GM12878 (cell line): ENCODE measurements at regions not wholly inside any gene's neighbourhood (a gene's known extent, or its start where the extent isn't known, plus 50 kb on each side); places are given as distances from the start of the nearest gene placed in this dataset.

Experiments
- ATAC-seq: fragments of 200-7000 bp; cut with Tn5 transposase; 3 replicates; pipeline ENCODE4 v1.9.1; 2020; ENCODE audit warnings: mild to moderate bottlenecking, moderate library complexity
- BruUV-seq: library from RNA; stranded (reverse); fragments of 400-500 nt; replicated peaks from 2 replicates; lab custom pipeline; 2021; lab: Mats Ljungman, UMichigan
- CTCF ChIA-PET: fragments of 300-600 bp; sonication (Branson Sonifier 250); formaldehyde crosslinking; extraction: SDS; loops from one replicate; lab custom pipeline; 2021; ENCODE audit warnings: inconsistent platforms; lab: Yijun Ruan, JAX
- POLR2A ChIA-PET: fragments of 350-600 bp; formaldehyde crosslinking; extraction: SDS; loops from one replicate; lab custom pipeline; 2021; ENCODE audit warnings: inconsistent platforms; lab: Charles Lee
- RAD21 ChIA-PET: fragments of 300-600 bp; sonication (Branson Sonifier 250); formaldehyde crosslinking; loops from one replicate; lab custom pipeline; 2023; ENCODE audit warnings: antibody characterized with exemption; ENCODE audit not compliant: unreplicated experiment; lab: Charles Lee
- SMC1A ChIA-PET: fragments of 300-600 bp; sonication (Branson Sonifier 250); formaldehyde crosslinking; loops from one replicate; lab custom pipeline; 2023; ENCODE audit not compliant: unreplicated experiment, uncharacterized antibody; lab: Charles Lee
- DNase-seq: peaks from one replicate; pipeline ENCODE4 v3.0.0-alpha.2; 2011; ENCODE audit warnings: low read depth, low spot score
- FAIRE-seq: peaks from 3 replicates; lab custom pipeline; 2011; peaks lifted over from hg19 to GRCh38; lab: Jason Lieb, UNC
- H2AFZ ChIP-seq: 2 replicates; pipeline ENCODE4 v1.6.0; 2011; ENCODE audit warnings: low read depth, low read length, control low read depth; ENCODE audit not compliant: control insufficient read depth
- H3K27ac ChIP-seq: 2 replicates; pipeline ENCODE4 v1.5.1; 2011; ENCODE audit warnings: control low read depth; ENCODE audit not compliant: control insufficient read depth, insufficient read depth
- H3K27me3 ChIP-seq, 2 experiments: replicated peaks in 1 of 2; 2 replicates each; pipeline versions ENCODE4 v1.6.0 to v1.6.1; 2011; ENCODE audit warnings: low read length in 1 of 2; ENCODE audit not compliant: control insufficient read depth in 2 of 2, insufficient read depth in 2 of 2
- H3K36me3 ChIP-seq, 2 experiments: 2 replicates each; pipeline ENCODE4 v1.5.1; 2011; ENCODE audit warnings: low read length in 1 of 2; ENCODE audit not compliant: control insufficient read depth in 2 of 2, insufficient read depth in 2 of 2
- H3K4me1 ChIP-seq: 2 replicates; pipeline ENCODE4 v1.6.1; 2011; ENCODE audit warnings: mild to moderate bottlenecking, low read length, moderate library complexity, mixed read lengths; ENCODE audit not compliant: control insufficient read depth, insufficient read depth
- H3K4me2 ChIP-seq: 2 replicates; pipeline ENCODE4 v1.6.0; 2011; ENCODE audit warnings: control low read depth; ENCODE audit not compliant: control insufficient read depth, insufficient read depth
- H3K4me3 ChIP-seq: fragments of 200-600 bp; sonication (generic); 2 replicates; pipeline ENCODE4 v1.5.1; 2016
- H3K79me2 ChIP-seq: 2 replicates; pipeline ENCODE4 v1.6.0; 2011; ENCODE audit warnings: low read length; ENCODE audit not compliant: control insufficient read depth, insufficient read depth
- H3K9ac ChIP-seq: 2 replicates; pipeline ENCODE4 v1.8.0; 2011; ENCODE audit warnings: low read length, control low read depth, mixed read lengths; ENCODE audit not compliant: control insufficient read depth, insufficient read depth
- H3K9me3 ChIP-seq: replicated peaks from 3 replicates; pipeline ENCODE4 v1.5.1; 2011; ENCODE audit warnings: mild to moderate bottlenecking, low read length; ENCODE audit not compliant: control insufficient read depth, insufficient read depth
- H4K20me1 ChIP-seq: 2 replicates; pipeline ENCODE4 v1.6.0; 2011; ENCODE audit not compliant: control insufficient read depth, insufficient read depth
- CHD2 ChIP-seq: IDR thresholded peaks from 2 replicates; pipeline ENCODE4 v1.6.1; 2011; ENCODE audit warnings: low read depth, low read length, improper control_type of control experiment, borderline replicate concordance
- FOXM1 ChIP-seq: IDR thresholded peaks from 2 replicates; pipeline ENCODE4 v1.6.1; 2012; ENCODE audit warnings: low read depth, mild to moderate bottlenecking, inconsistent platforms, low read length, moderate library complexity
- JUND ChIP-seq: IDR thresholded peaks from 2 replicates; pipeline ENCODE4 v1.6.1; 2012; ENCODE audit warnings: low read depth, mild to moderate bottlenecking, low read length, improper control_type of control experiment, moderate library complexity
- MXI1 ChIP-seq: fragments of 150-350 bp; IDR thresholded peaks from 2 replicates; pipeline ENCODE4 v1.6.1; 2011; ENCODE audit warnings: low read depth, mild to moderate bottlenecking, inconsistent platforms, low read length, improper control_type of control experiment
- SMAD5 ChIP-seq: IDR thresholded peaks from 2 replicates; pipeline ENCODE4 v1.6.1; 2016; ENCODE audit warnings: antibody characterized with exemption, low read depth
- whole genome bisulfite sequencing: methylation state at CpG from one replicate; pipeline ENCODE4 v1.1.6; 2016; ENCODE audit warnings: low lambda C conversion rate; ENCODE audit not compliant: insufficient replicate concordance, insufficient coverage; ENCODE audit errors: missing lambda C conversion rate; 5-methylcytosine and 5-hydroxymethylcytosine counted together
- in situ Hi-C: fragments of 300-500 bp; cut with MboI; formaldehyde crosslinking; loops from 9 replicates; pipeline ENCODE4 v1.14.3; 2018; ENCODE audit warnings: mixed read lengths
- intact Hi-C: fragments of 100-400 bp; cut with micrococcal nuclease; formaldehyde crosslinking; loops from one replicate; pipeline ENCODE4 v1.14.2; 2022; ENCODE audit not compliant: unreplicated experiment
- TF ChIP-seq, protein P1 (sequence below): IDR thresholded peaks from 2 replicates; pipeline ENCODE4 v1.6.1; 2011; ENCODE audit warnings: borderline replicate concordance, low read depth, mild to moderate bottlenecking, moderate library complexity, low read length; ENCODE audit not compliant: insufficient read depth, poor library complexity, severe bottlenecking

DNA sequence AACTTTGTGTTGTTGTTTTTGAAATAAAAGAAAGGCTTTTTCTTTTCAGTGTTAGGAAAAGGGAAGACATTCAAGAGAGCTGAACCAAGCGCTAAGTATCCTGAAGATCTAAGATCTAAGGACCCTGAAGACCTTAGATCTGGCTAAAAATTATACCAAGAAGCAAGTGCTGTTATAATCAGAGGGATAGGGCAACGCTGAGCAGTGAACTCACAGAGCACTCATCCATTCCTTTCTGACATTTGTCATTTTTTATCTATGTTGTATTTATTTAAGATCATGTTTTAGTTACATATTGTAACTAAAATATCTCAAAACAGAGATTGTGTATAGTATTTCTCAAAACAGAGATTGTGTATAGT lies 60.5 kb upstream of the FAM216B start:
- POLR2A ChIA-PET: interaction anchor here (0.5 kb wide), 1 partner anchor 1595 kb away, joined by 3 read pairs; no protein-coding TSS in a partner anchor
- FAIRE-seq: peak; percentile 38
- Histone ChIP-seq H3K4me1 (0 out of 2 replicates have a peak, but pooled peaks cover 3% of the 10 kb centered on the region), H3K9ac (no peak overlapping the region), H3K27ac (no peak overlapping the region), H3K9me3 (no peaks in the 10 kb centered on the region), H3K79me2 (no peaks in the 10 kb centered on the region), H2AFZ (no peak overlapping the region), H4K20me1 (no peaks in the 10 kb centered on the region), H3K27me3 (peaks cover 0 to 4% of the 10 kb centered on the region in 2 experiments; a peak in 1 of 4 replicates), H3K4me2 (no peak overlapping the region), H3K36me3 (no peaks in the 10 kb centered on the region), H3K4me3 (no peak overlapping the region)
- CTCF ChIA-PET: no interaction called here
- SMC1A ChIA-PET: interaction anchor here (0.8 to 1.2 kb wide), 3 partner anchors 9 to 18 kb away, joined by 3 read pairs; no protein-coding TSS in a partner anchor
- in situ Hi-C loops: no loop called here
- RAD21 ChIA-PET: interaction anchor here (0.6 kb wide), 1 partner anchor 419 kb away, joined by 4 read pairs; no protein-coding TSS in a partner anchor
- BruUV-seq: no TSS peak
- DNase-seq: no peak
- TF ChIP-seq CHD2 (no peak), JUND (no peak), FOXM1 (no peak), MXI1 (no peak), SMAD5 (no peak)
- TF ChIP-seq, protein P1, sequence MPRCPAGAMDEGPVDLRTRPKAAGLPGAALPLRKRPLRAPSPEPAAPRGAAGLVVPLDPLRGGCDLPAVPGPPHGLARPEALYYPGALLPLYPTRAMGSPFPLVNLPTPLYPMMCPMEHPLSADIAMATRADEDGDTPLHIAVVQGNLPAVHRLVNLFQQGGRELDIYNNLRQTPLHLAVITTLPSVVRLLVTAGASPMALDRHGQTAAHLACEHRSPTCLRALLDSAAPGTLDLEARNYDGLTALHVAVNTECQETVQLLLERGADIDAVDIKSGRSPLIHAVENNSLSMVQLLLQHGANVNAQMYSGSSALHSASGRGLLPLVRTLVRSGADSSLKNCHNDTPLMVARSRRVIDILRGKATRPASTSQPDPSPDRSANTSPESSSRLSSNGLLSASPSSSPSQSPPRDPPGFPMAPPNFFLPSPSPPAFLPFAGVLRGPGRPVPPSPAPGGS: no peak
- peak; percentile 53 for ATAC-seq
- 19% methylated on average over 2 of the region's 2 CpGs for WGBS
- intact Hi-C loops: no loop called here
